ENCODE measurements at regions not wholly inside any gene's neighbourhood (a gene's known extent, or its start where the extent isn't known, plus 50 kb on each side); places are given as distances from the start of the nearest gene placed in this dataset.

GRCh38 chr3:88810455-88810854 is 297.0 kb upstream of the EPHA3 start:
- H3K36me3 Mint-ChIP-seq (ENCODE audit: low read depth), result no peaks in the 10 kb centered on the region
- POLR2A ChIA-PET, result no interaction called here
- no peaks in the 10 kb centered on the region for H3K9me3 Mint-ChIP-seq
- H3K4me1 Mint-ChIP-seq (ENCODE audit: low read depth), result no peaks in the 10 kb centered on the region
- DNase-seq (no peak), ATAC-seq (no peak)
- intact Hi-C loops (cut with micrococcal nuclease), result no loop called here
- H3K27ac Mint-ChIP-seq, result no peak overlapping the region
- CTCF ChIA-PET, result no interaction called here
- no peaks in the 10 kb centered on the region for H3K27me3 Mint-ChIP-seq
- TF ChIP-seq, protein P1, sequence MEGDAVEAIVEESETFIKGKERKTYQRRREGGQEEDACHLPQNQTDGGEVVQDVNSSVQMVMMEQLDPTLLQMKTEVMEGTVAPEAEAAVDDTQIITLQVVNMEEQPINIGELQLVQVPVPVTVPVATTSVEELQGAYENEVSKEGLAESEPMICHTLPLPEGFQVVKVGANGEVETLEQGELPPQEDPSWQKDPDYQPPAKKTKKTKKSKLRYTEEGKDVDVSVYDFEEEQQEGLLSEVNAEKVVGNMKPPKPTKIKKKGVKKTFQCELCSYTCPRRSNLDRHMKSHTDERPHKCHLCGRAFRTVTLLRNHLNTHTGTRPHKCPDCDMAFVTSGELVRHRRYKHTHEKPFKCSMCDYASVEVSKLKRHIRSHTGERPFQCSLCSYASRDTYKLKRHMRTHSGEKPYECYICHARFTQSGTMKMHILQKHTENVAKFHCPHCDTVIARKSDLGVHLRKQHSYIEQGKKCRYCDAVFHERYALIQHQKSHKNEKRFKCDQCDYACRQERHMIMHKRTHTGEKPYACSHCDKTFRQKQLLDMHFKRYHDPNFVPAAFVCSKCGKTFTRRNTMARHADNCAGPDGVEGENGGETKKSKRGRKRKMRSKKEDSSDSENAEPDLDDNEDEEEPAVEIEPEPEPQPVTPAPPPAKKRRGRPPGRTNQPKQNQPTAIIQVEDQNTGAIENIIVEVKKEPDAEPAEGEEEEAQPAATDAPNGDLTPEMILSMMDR (IDR thresholded peaks at IDR 0.05), result no peak
- no peak overlapping the region for H3K4me3 Mint-ChIP-seq

GRCh38 chr3:88811096-88811495 is 296.3 kb upstream of the EPHA3 start:
- H3K36me3 Mint-ChIP-seq (ENCODE audit: low read depth), result no peaks in the 10 kb centered on the region
- H3K9me3 Mint-ChIP-seq, result no peaks in the 10 kb centered on the region
- ChIA-PET CTCF (no interaction called here), POLR2A (no interaction called here)
- no peak for DNase-seq
- H3K4me3 Mint-ChIP-seq, result no peak overlapping the region
- TF ChIP-seq, protein P1 (IDR thresholded peaks at IDR 0.05), result no peak
- no peak overlapping the region for H3K27ac Mint-ChIP-seq
- no peaks in the 10 kb centered on the region for H3K27me3 Mint-ChIP-seq
- ATAC-seq, result no peak
- intact Hi-C loops (cut with micrococcal nuclease), result no loop called here
- H3K4me1 Mint-ChIP-seq (ENCODE audit: low read depth), result no peaks in the 10 kb centered on the region

DNA sequence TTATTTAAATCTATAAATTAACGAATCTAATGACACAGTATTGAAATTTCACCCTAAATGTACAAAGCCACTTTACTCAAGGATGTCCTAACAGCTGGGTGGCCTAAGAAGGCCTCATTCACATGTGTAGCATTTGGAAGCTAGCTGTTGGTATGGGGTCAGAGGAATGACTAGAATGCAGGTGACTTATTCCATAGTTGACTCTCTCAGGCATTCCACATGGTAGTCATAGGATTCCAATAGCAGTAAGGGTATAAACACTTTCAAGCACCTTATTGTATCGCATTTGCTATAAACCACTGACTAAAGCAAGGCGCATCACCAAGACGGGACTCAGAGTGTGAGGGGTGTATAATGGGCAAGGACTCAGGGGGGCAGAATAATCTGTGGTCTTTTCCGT is 294.8 kb upstream of the EPHA3 start:
- TF ChIP-seq, protein P1 (IDR thresholded peaks at IDR 0.05), result no peak
- DNase-seq, result no peak
- POLR2A ChIA-PET, result interaction anchor here (0.6 kb wide), 1 partner anchor 629 kb away, joined by 3 read pairs; no protein-coding TSS in a partner anchor
- Mint-ChIP-seq H3K27me3 (no peaks in the 10 kb centered on the region), H3K4me3 (no peak overlapping the region), H3K27ac (no peak overlapping the region), H3K9me3 (no peaks in the 10 kb centered on the region), H3K36me3 (ENCODE audit: low read depth) (no peaks in the 10 kb centered on the region), H3K4me1 (ENCODE audit: low read depth) (no peaks in the 10 kb centered on the region)
- intact Hi-C loops (cut with micrococcal nuclease), result no loop called here
- CTCF ChIA-PET, result no interaction called here
- no peak for ATAC-seq

GRCh38 chr3:88816445-88816844 is 291.0 kb upstream of the EPHA3 start:
- ATAC-seq (no peak), DNase-seq (no peak)
- Mint-ChIP-seq H3K27ac (no peak overlapping the region), H3K36me3 (ENCODE audit: low read depth) (no peaks in the 10 kb centered on the region), H3K4me3 (no peak overlapping the region), H3K4me1 (ENCODE audit: low read depth) (no peaks in the 10 kb centered on the region), H3K9me3 (no peaks in the 10 kb centered on the region), H3K27me3 (no peaks in the 10 kb centered on the region)
- POLR2A ChIA-PET, result no interaction called here
- TF ChIP-seq, protein P1 (IDR thresholded peaks at IDR 0.05), result no peak
- CTCF ChIA-PET, result no interaction called here
- intact Hi-C loops (cut with micrococcal nuclease), result no loop called here

GRCh38 chr3:88824666-88825564 is 282.5 kb upstream of the EPHA3 start:
- no peaks in the 10 kb centered on the region for H3K4me1 Mint-ChIP-seq (ENCODE audit: low read depth)
- no peaks in the 10 kb centered on the region for H3K36me3 Mint-ChIP-seq (ENCODE audit: low read depth)
- H3K27me3 Mint-ChIP-seq, result no peaks in the 10 kb centered on the region
- ATAC-seq (no peak), DNase-seq (no peak)
- H3K9me3 Mint-ChIP-seq, result peaks cover 5% of the 10 kb centered on the region
- POLR2A ChIA-PET, result no interaction called here
- intact Hi-C loops (cut with micrococcal nuclease), result no loop called here
- H3K27ac Mint-ChIP-seq, result no peak overlapping the region
- CTCF ChIA-PET, result no interaction called here
- TF ChIP-seq, protein P1 (IDR thresholded peaks at IDR 0.05), result no peak
- no peak overlapping the region for H3K4me3 Mint-ChIP-seq
